Lower lobe of right lung (tissue), 2 donors: ENCODE measurements at regions not wholly inside any gene's neighbourhood (a gene's known extent, or its start where the extent isn't known, plus 50 kb on each side); places are given as distances from the start of the nearest gene placed in this dataset.
A peak's percentile ranks its signal among the peaks of the same experiment; 100 is the strongest.

ENCODE experiments used
- ATAC-seq, 2 donors: fragments of 200-7000 bp; cut with Tn5 transposase; one replicate each; pipeline ENCODE4 v1.9.1; 2020 to 2022; ENCODE audit warnings: mild to moderate bottlenecking in 2 of 2, moderate library complexity in 2 of 2
- DNase-seq: peaks from one replicate; pipeline ENCODE4 v3.0.0-alpha.2; 2020
- H3K27ac ChIP-seq: fragments of 200-600 bp; one replicate; pipeline ENCODE4 v1.8.0; 2022
- H3K27me3 ChIP-seq: fragments of 200-600 bp; one replicate; pipeline ENCODE4 v1.8.0; 2022; ENCODE audit warnings: low read depth
- H3K36me3 ChIP-seq: fragments of 200-600 bp; one replicate; pipeline ENCODE4 v1.8.0; 2022; ENCODE audit warnings: mild to moderate bottlenecking
- H3K4me1 ChIP-seq: fragments of 200-600 bp; one replicate; pipeline ENCODE4 v1.8.0; 2022
- H3K4me3 ChIP-seq: fragments of 200-600 bp; one replicate; pipeline ENCODE4 v1.8.0; 2022; ENCODE audit warnings: mild to moderate bottlenecking
- H3K9me3 ChIP-seq: fragments of 200-600 bp; one replicate; pipeline ENCODE4 v1.8.0; 2022
- CTCF ChIP-seq: fragments of 200-600 bp; IDR thresholded peaks from one replicate; pipeline ENCODE4 v1.8.0; 2022; ENCODE audit warnings: antibody characterized with exemption, mild to moderate bottlenecking
- intact Hi-C: fragments of 100-400 bp; cut with DNase I; formaldehyde crosslinking; loops from one replicate; pipeline ENCODE4 v1.11.0; 2022
- donor health status: DM: no; HTN: yes; CAD: no; lungs with severe emphysema.

- H3K4me1 ChIP-seq, result peaks cover 6% of the 10 kb centered on the region
- H3K9me3 ChIP-seq, result no peaks in the 10 kb centered on the region
- peak; percentile 59 to 71 for ATAC-seq
- no peak overlapping the region for H3K27ac ChIP-seq
- TF ChIP-seq CTCF, result no peak
- no peaks in the 10 kb centered on the region for H3K36me3 ChIP-seq
- intact Hi-C loops, result no loop called here
- H3K4me3 ChIP-seq, result no peak overlapping the region
- no peak for DNase-seq
- no peaks in the 10 kb centered on the region for H3K27me3 ChIP-seq
These were observed 208.5 kb upstream of the ACVR2A start for GRCh38 chr2:147636238-147636882.

- ATAC-seq (no peak), DNase-seq (no peak)
- no peaks in the 10 kb centered on the region for H3K9me3 ChIP-seq
- no peaks in the 10 kb centered on the region for H3K36me3 ChIP-seq
- H3K4me3 ChIP-seq, result no peak overlapping the region
- TF ChIP-seq CTCF, result no peak
- intact Hi-C loops, result no loop called here
- no peak overlapping the region for H3K27ac ChIP-seq
- H3K27me3 ChIP-seq, result no peaks in the 10 kb centered on the region
- peaks cover 6% of the 10 kb centered on the region for H3K4me1 ChIP-seq
These were observed 210.0 kb upstream of the ACVR2A start for GRCh38 chr2:147634826-147635225.

GRCh38 chr2:147632198-147632597, 212.6 kb upstream of the ACVR2A start:
- ATAC-seq (no peak), DNase-seq (no peak)
- Histone ChIP-seq H3K9me3 (no peaks in the 10 kb centered on the region), H3K27me3 (no peaks in the 10 kb centered on the region), H3K36me3 (no peaks in the 10 kb centered on the region), H3K4me1 (peaks cover 6% of the 10 kb centered on the region), H3K27ac (no peak overlapping the region), H3K4me3 (no peak overlapping the region)
- intact Hi-C loops, result no loop called here
- TF ChIP-seq CTCF, result no peak

GRCh38 chr2:147631294-147631693, 213.5 kb upstream of the ACVR2A start:
- intact Hi-C loops, result no loop called here
- Histone ChIP-seq H3K27me3 (no peaks in the 10 kb centered on the region), H3K4me1 (peaks cover 6% of the 10 kb centered on the region), H3K36me3 (no peaks in the 10 kb centered on the region), H3K9me3 (no peaks in the 10 kb centered on the region), H3K4me3 (no peak overlapping the region), H3K27ac (no peak overlapping the region)
- no peak for ATAC-seq
- TF ChIP-seq CTCF, result no peak
- no peak for DNase-seq

- DNase-seq (no peak), ATAC-seq (no peak)
- Histone ChIP-seq H3K4me3 (no peak overlapping the region), H3K27me3 (no peaks in the 10 kb centered on the region), H3K36me3 (no peaks in the 10 kb centered on the region), H3K4me1 (peaks cover 6% of the 10 kb centered on the region), H3K9me3 (no peaks in the 10 kb centered on the region), H3K27ac (no peak overlapping the region)
- TF ChIP-seq CTCF, result no peak
- intact Hi-C loops, result no loop called here
These were observed 214.2 kb upstream of the ACVR2A start for GRCh38 chr2:147630585-147630984.
